GM12878 (cell line): ENCODE measurements at regions not wholly inside any gene's neighbourhood (a gene's known extent, or its start where the extent isn't known, plus 50 kb on each side); places are given as distances from the start of the nearest gene placed in this dataset.

Source experiments
- ATAC-seq: fragments of 200-7000 bp; cut with Tn5 transposase; 3 replicates; pipeline ENCODE4 v1.9.1; 2020; ENCODE audit warnings: mild to moderate bottlenecking, moderate library complexity
- BruUV-seq: library from RNA; stranded (reverse); fragments of 400-500 nt; replicated peaks from 2 replicates; lab custom pipeline; 2021; lab: Mats Ljungman, UMichigan
- CTCF ChIA-PET: fragments of 300-600 bp; sonication (Branson Sonifier 250); formaldehyde crosslinking; extraction: SDS; loops from one replicate; lab custom pipeline; 2021; ENCODE audit warnings: inconsistent platforms; lab: Yijun Ruan, JAX
- POLR2A ChIA-PET: fragments of 350-600 bp; formaldehyde crosslinking; extraction: SDS; loops from one replicate; lab custom pipeline; 2021; ENCODE audit warnings: inconsistent platforms; lab: Charles Lee
- RAD21 ChIA-PET: fragments of 300-600 bp; sonication (Branson Sonifier 250); formaldehyde crosslinking; loops from one replicate; lab custom pipeline; 2023; ENCODE audit warnings: antibody characterized with exemption; ENCODE audit not compliant: unreplicated experiment; lab: Charles Lee
- SMC1A ChIA-PET: fragments of 300-600 bp; sonication (Branson Sonifier 250); formaldehyde crosslinking; loops from one replicate; lab custom pipeline; 2023; ENCODE audit not compliant: unreplicated experiment, uncharacterized antibody; lab: Charles Lee
- DNase-seq: peaks from one replicate; pipeline ENCODE4 v3.0.0-alpha.2; 2011; ENCODE audit warnings: low read depth, low spot score
- FAIRE-seq: peaks from 3 replicates; lab custom pipeline; 2011; peaks lifted over from hg19 to GRCh38; lab: Jason Lieb, UNC
- H2AFZ ChIP-seq: 2 replicates; pipeline ENCODE4 v1.6.0; 2011; ENCODE audit warnings: low read depth, low read length, control low read depth; ENCODE audit not compliant: control insufficient read depth
- H3K27ac ChIP-seq: 2 replicates; pipeline ENCODE4 v1.5.1; 2011; ENCODE audit warnings: control low read depth; ENCODE audit not compliant: control insufficient read depth, insufficient read depth
- H3K27me3 ChIP-seq, 2 experiments: replicated peaks in 1 of 2; 2 replicates each; pipeline versions ENCODE4 v1.6.0 to v1.6.1; 2011; ENCODE audit warnings: low read length in 1 of 2; ENCODE audit not compliant: control insufficient read depth in 2 of 2, insufficient read depth in 2 of 2
- H3K36me3 ChIP-seq, 2 experiments: 2 replicates each; pipeline ENCODE4 v1.5.1; 2011; ENCODE audit warnings: low read length in 1 of 2; ENCODE audit not compliant: control insufficient read depth in 2 of 2, insufficient read depth in 2 of 2
- H3K4me1 ChIP-seq: 2 replicates; pipeline ENCODE4 v1.6.1; 2011; ENCODE audit warnings: mild to moderate bottlenecking, low read length, moderate library complexity, mixed read lengths; ENCODE audit not compliant: control insufficient read depth, insufficient read depth
- H3K4me2 ChIP-seq: 2 replicates; pipeline ENCODE4 v1.6.0; 2011; ENCODE audit warnings: control low read depth; ENCODE audit not compliant: control insufficient read depth, insufficient read depth
- H3K4me3 ChIP-seq: fragments of 200-600 bp; sonication (generic); 2 replicates; pipeline ENCODE4 v1.5.1; 2016
- H3K79me2 ChIP-seq: 2 replicates; pipeline ENCODE4 v1.6.0; 2011; ENCODE audit warnings: low read length; ENCODE audit not compliant: control insufficient read depth, insufficient read depth
- H3K9ac ChIP-seq: 2 replicates; pipeline ENCODE4 v1.8.0; 2011; ENCODE audit warnings: low read length, control low read depth, mixed read lengths; ENCODE audit not compliant: control insufficient read depth, insufficient read depth
- H3K9me3 ChIP-seq: replicated peaks from 3 replicates; pipeline ENCODE4 v1.5.1; 2011; ENCODE audit warnings: mild to moderate bottlenecking, low read length; ENCODE audit not compliant: control insufficient read depth, insufficient read depth
- H4K20me1 ChIP-seq: 2 replicates; pipeline ENCODE4 v1.6.0; 2011; ENCODE audit not compliant: control insufficient read depth, insufficient read depth
- ASH2L ChIP-seq: fragments of 300-600, 200-600 bp; sonication (generic); IDR thresholded peaks from 2 replicates; pipeline ENCODE4 v1.6.1; 2017; ENCODE audit warnings: low read depth, mild to moderate bottlenecking, borderline replicate concordance
- BCL11A ChIP-seq: IDR thresholded peaks from 2 replicates; pipeline ENCODE4 v1.6.1; 2011; ENCODE audit warnings: low read depth, low read length
- FOS ChIP-seq: IDR thresholded peaks from 3 replicates; pipeline ENCODE4 v1.6.1; 2011; ENCODE audit warnings: borderline replicate concordance; ENCODE audit not compliant: insufficient read length; ENCODE audit errors: extremely low read depth
- FOXM1 ChIP-seq: IDR thresholded peaks from 2 replicates; pipeline ENCODE4 v1.6.1; 2012; ENCODE audit warnings: low read depth, mild to moderate bottlenecking, inconsistent platforms, low read length, moderate library complexity
- GATAD2B ChIP-seq: fragments of 450-650 bp; conservative IDR thresholded peaks from 2 replicates; pipeline ENCODE4 v1.6.1; 2017; ENCODE audit warnings: low read depth, mild to moderate bottlenecking, moderate library complexity
- KAT2A ChIP-seq: conservative IDR thresholded peaks from 2 replicates; pipeline ENCODE4 v1.6.1; 2011; ENCODE audit warnings: low read depth, low read length; ENCODE audit not compliant: control insufficient read depth
- RBBP5 ChIP-seq: fragments of 200-600 bp; sonication (generic); conservative IDR thresholded peaks from 2 replicates; pipeline ENCODE4 v1.6.1; 2016
- SIX5 ChIP-seq: IDR thresholded peaks from 2 replicates; pipeline ENCODE4 v1.6.1; 2011; ENCODE audit warnings: mild to moderate bottlenecking, low read depth, low read length, moderate library complexity; ENCODE audit not compliant: severe bottlenecking
- SPI1 ChIP-seq: IDR thresholded peaks from 2 replicates; pipeline ENCODE4 v1.6.1; 2011; ENCODE audit warnings: low read depth, mild to moderate bottlenecking, low read length, moderate library complexity, borderline replicate concordance; ENCODE audit not compliant: insufficient read depth
- SRF ChIP-seq, 2 experiments: IDR thresholded peaks; 2 replicates each; pipeline ENCODE4 v1.6.1; 2011; ENCODE audit warnings: low read depth in 2 of 2, low read length in 2 of 2, mild to moderate bottlenecking in 1 of 2, moderate library complexity in 1 of 2
- WGBS: methylation state at CpG from one replicate; pipeline ENCODE4 v1.1.6; 2016; ENCODE audit warnings: low lambda C conversion rate; ENCODE audit not compliant: insufficient replicate concordance, insufficient coverage; ENCODE audit errors: missing lambda C conversion rate; 5-methylcytosine and 5-hydroxymethylcytosine counted together
- in situ Hi-C: fragments of 300-500 bp; cut with MboI; formaldehyde crosslinking; loops from 9 replicates; pipeline ENCODE4 v1.14.3; 2018; ENCODE audit warnings: mixed read lengths
- intact Hi-C: fragments of 100-400 bp; cut with micrococcal nuclease; formaldehyde crosslinking; loops from one replicate; pipeline ENCODE4 v1.14.2; 2022; ENCODE audit not compliant: unreplicated experiment
- TF ChIP-seq, protein P1 (sequence below): fragments of 450-650 bp; IDR thresholded peaks from 2 replicates; pipeline ENCODE4 v1.6.1; 2016; ENCODE audit warnings: mild to moderate bottlenecking, moderate library complexity, borderline replicate concordance

DNA sequence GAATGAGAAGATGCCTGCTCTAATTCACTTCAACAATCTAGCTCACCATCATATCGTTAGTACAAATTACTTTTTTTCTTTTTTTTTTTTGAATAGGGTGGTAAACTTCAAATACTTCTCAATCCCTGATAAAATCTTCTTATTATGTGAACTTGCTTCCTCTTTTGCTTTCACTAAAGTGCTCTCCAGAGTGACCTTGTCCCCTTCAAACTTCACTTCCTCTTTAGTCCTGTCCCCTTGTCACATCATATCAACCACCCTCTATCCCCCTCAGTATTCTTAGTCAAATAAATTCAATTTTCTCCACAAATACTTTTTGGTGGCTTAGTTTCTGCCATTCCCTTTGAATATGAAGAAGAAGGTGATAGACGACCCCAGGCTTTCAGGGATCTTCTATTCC is 124.9 kb upstream of the PLXNA2 start:
- no peaks in the 10 kb centered on the region for H3K4me1 ChIP-seq
- WGBS: 0% methylated on average over 2 of the region's 2 CpGs
- H2AFZ ChIP-seq: no peak overlapping the region
- no TSS peak for BruUV-seq
- in situ Hi-C loops (no loop called here), intact Hi-C loops (no loop called here)
- no peak overlapping the region for H3K9ac ChIP-seq
- ChIA-PET RAD21 (no interaction called here), SMC1A (no interaction called here), CTCF (no interaction called here), POLR2A (no interaction called here)
- no peaks in the 10 kb centered on the region for H3K9me3 ChIP-seq
- no peak overlapping the region for H3K4me3 ChIP-seq
- no peak for FAIRE-seq
- no peak overlapping the region for H3K27ac ChIP-seq
- H3K4me2 ChIP-seq: no peak overlapping the region
- H4K20me1 ChIP-seq: no peaks in the 10 kb centered on the region; the same call in 1 of the 2 replicates
- DNase-seq: no peak
- ATAC-seq: no peak
- no peaks in the 10 kb centered on the region; a peak in 1 of 4 replicates for H3K27me3 ChIP-seq
- H3K79me2 ChIP-seq: no peaks in the 10 kb centered on the region
- no peaks in the 10 kb centered on the region for H3K36me3 ChIP-seq
- TF ChIP-seq SPI1: peak; percentile 50; the same call in 1 of the 2 replicates
- no peak for TF ChIP-seq KAT2A

- ChIA-PET SMC1A (no interaction called here), RAD21 (no interaction called here), POLR2A (no interaction called here), CTCF (no interaction called here)
- no peaks in the 10 kb centered on the region for H3K9me3 ChIP-seq
- H3K9ac ChIP-seq: no peak overlapping the region
- in situ Hi-C loops: no loop called here
- H3K79me2 ChIP-seq: no peaks in the 10 kb centered on the region
- H3K27ac ChIP-seq: no peak overlapping the region
- no peaks in the 10 kb centered on the region; the same call in 1 of the 2 replicates for H4K20me1 ChIP-seq
- H3K4me2 ChIP-seq: no peak overlapping the region
- H2AFZ ChIP-seq: no peak overlapping the region
- no peaks in the 10 kb centered on the region for H3K4me1 ChIP-seq
- no peak for FAIRE-seq
- intact Hi-C loops: no loop called here
- no peak for DNase-seq
- ATAC-seq: no peak
- H3K4me3 ChIP-seq: no peak overlapping the region
- H3K36me3 ChIP-seq: no peaks in the 10 kb centered on the region
- H3K27me3 ChIP-seq: peaks cover 0 to 4% of the 10 kb centered on the region in 2 experiments; a peak in 2 of 4 replicates
- WGBS: 4% methylated on average over 2 of the region's 2 CpGs
- BruUV-seq: no TSS peak
- TF ChIP-seq FOS: no peak
- no peak for TF ChIP-seq ASH2L
- no peak for TF ChIP-seq SRF (IDR thresholded peaks at IDR 0.05; ENCODE audit: low read depth in 2 of 2, low read length in 2 of 2)
- TF ChIP-seq RBBP5: no peak
- TF ChIP-seq GATAD2B: no peak
- no peak for TF ChIP-seq FOXM1
- TF ChIP-seq, protein P1, sequence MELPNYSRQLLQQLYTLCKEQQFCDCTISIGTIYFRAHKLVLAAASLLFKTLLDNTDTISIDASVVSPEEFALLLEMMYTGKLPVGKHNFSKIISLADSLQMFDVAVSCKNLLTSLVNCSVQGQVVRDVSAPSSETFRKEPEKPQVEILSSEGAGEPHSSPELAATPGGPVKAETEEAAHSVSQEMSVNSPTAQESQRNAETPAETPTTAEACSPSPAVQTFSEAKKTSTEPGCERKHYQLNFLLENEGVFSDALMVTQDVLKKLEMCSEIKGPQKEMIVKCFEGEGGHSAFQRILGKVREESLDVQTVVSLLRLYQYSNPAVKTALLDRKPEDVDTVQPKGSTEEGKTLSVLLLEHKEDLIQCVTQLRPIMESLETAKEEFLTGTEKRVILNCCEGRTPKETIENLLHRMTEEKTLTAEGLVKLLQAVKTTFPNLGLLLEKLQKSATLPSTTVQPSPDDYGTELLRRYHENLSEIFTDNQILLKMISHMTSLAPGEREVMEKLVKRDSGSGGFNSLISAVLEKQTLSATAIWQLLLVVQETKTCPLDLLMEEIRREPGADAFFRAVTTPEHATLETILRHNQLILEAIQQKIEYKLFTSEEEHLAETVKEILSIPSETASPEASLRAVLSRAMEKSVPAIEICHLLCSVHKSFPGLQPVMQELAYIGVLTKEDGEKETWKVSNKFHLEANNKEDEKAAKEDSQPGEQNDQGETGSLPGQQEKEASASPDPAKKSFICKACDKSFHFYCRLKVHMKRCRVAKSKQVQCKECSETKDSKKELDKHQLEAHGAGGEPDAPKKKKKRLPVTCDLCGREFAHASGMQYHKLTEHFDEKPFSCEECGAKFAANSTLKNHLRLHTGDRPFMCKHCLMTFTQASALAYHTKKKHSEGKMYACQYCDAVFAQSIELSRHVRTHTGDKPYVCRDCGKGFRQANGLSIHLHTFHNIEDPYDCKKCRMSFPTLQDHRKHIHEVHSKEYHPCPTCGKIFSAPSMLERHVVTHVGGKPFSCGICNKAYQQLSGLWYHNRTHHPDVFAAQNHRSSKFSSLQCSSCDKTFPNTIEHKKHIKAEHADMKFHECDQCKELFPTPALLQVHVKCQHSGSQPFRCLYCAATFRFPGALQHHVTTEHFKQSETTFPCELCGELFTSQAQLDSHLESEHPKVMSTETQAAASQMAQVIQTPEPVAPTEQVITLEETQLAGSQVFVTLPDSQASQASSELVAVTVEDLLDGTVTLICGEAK: no peak
- TF ChIP-seq BCL11A: no peak
- no peak for TF ChIP-seq SIX5
Observed at GRCh38 chr1:208369658-208370057, 125.5 kb upstream of the PLXNA2 start.
